WTC11 (cell line): ENCODE measurements at regions not wholly inside any gene's neighbourhood (a gene's known extent, or its start where the extent isn't known, plus 50 kb on each side); places are given as distances from the start of the nearest gene placed in this dataset.

ENCODE experiments used
- ATAC-seq: fragments of 200-7000 bp; cut with Tn5 transposase; 2 replicates; pipeline ENCODE4 v1.10.0; 2021; ENCODE audit warnings: mild to moderate bottlenecking, moderate library complexity
- CTCF ChIA-PET: fragments of 300-600 bp; sonication (Branson Sonifier 250); formaldehyde crosslinking; loops from one replicate; lab custom pipeline; 2021; ENCODE audit warnings: antibody characterized with exemption; lab: Charles Lee
- POLR2A ChIA-PET: fragments of 350-600 bp; sonication (Branson Sonifier 250); formaldehyde crosslinking; loops from one replicate; lab custom pipeline; 2021; ENCODE audit warnings: antibody characterized with exemption; lab: Charles Lee
- DNase-seq: peaks from one replicate; pipeline ENCODE4 v3.0.0; 2021; ENCODE audit warnings: low spot score
- H3K27ac Mint-ChIP-seq: 2 replicates; pipeline ENCODE4 v1.8.0; 2021; ENCODE audit warnings: mixed read lengths
- H3K27me3 Mint-ChIP-seq: 2 replicates; pipeline ENCODE4 v1.8.0; 2021; ENCODE audit warnings: low read depth, mild to moderate bottlenecking, moderate library complexity, mixed read lengths
- H3K36me3 Mint-ChIP-seq: 2 replicates; pipeline ENCODE4 v1.8.0; 2021; ENCODE audit warnings: mixed read lengths
- H3K4me1 Mint-ChIP-seq: 2 replicates; pipeline ENCODE4 v1.8.0; 2022; ENCODE audit warnings: mixed read lengths
- H3K4me3 Mint-ChIP-seq: 2 replicates; pipeline ENCODE4 v1.8.0; 2021; ENCODE audit warnings: mild to moderate bottlenecking, moderate library complexity, mixed read lengths
- H3K9me3 Mint-ChIP-seq: 2 replicates; pipeline ENCODE4 v1.8.0; 2021; ENCODE audit warnings: mixed read lengths
- ARID4B ChIP-seq: sonication (generic); formaldehyde crosslinking; IDR thresholded peaks from 2 replicates; pipeline ENCODE4 v1.8.0; 2023; ENCODE audit warnings: missing genetic modification reagents, mild to moderate bottlenecking, borderline replicate concordance
- ATF2 ChIP-seq: sonication (generic); formaldehyde crosslinking; IDR thresholded peaks from 2 replicates; pipeline ENCODE4 v1.8.1; 2022; ENCODE audit warnings: low read depth, missing genetic modification reagents, borderline replicate concordance
- CREM ChIP-seq: sonication (generic); formaldehyde crosslinking; IDR thresholded peaks from 2 replicates; pipeline ENCODE4 v1.8.1; 2022; ENCODE audit warnings: mild to moderate bottlenecking, missing genetic modification reagents, moderate library complexity
- ERG ChIP-seq: fragments of 250-450 bp; sonication (Bioruptor Pico); IDR thresholded peaks from 2 replicates; pipeline ENCODE4 v1.8.0; 2021; ENCODE audit warnings: mild to moderate bottlenecking
- GABPB1 ChIP-seq: sonication (generic); formaldehyde crosslinking; IDR thresholded peaks from 2 replicates; pipeline ENCODE4 v1.8.1; 2023; ENCODE audit warnings: mild to moderate bottlenecking, missing genetic modification reagents
- IRF2 ChIP-seq: sonication (generic); formaldehyde crosslinking; IDR thresholded peaks from 2 replicates; pipeline ENCODE4 v1.8.0; 2022; ENCODE audit warnings: low read depth, missing genetic modification reagents, borderline replicate concordance
- JAZF1 ChIP-seq: fragments of 250-450 bp; sonication (Bioruptor Pico); IDR thresholded peaks from 2 replicates; pipeline ENCODE4 v1.9.0; 2021; ENCODE audit warnings: moderate library complexity, mild to moderate bottlenecking, inconsistent platforms
- MYBL2 ChIP-seq: sonication (generic); formaldehyde crosslinking; IDR thresholded peaks from 2 replicates; pipeline ENCODE4 v1.8.1; 2023; ENCODE audit warnings: mild to moderate bottlenecking, moderate library complexity, missing genetic modification reagents
- NR1H2 ChIP-seq: sonication (generic); formaldehyde crosslinking; IDR thresholded peaks from 2 replicates; pipeline ENCODE4 v1.9.0; 2021; ENCODE audit warnings: mild to moderate bottlenecking, moderate library complexity, missing genetic modification reagents
- NR3C1 ChIP-seq: sonication (generic); formaldehyde crosslinking; conservative IDR thresholded peaks from 2 replicates; pipeline ENCODE4 v1.8.1; 2023; ENCODE audit warnings: low read depth, mild to moderate bottlenecking, missing genetic modification reagents
- OVOL2 ChIP-seq: fragments of 250-450 bp; sonication (Bioruptor Pico); IDR thresholded peaks from 2 replicates; pipeline ENCODE4 v1.9.0; 2021; ENCODE audit warnings: mild to moderate bottlenecking, borderline replicate concordance
- PRDM15 ChIP-seq: sonication (generic); formaldehyde crosslinking; IDR thresholded peaks from 2 replicates; pipeline ENCODE4 v1.8.0; 2022; ENCODE audit warnings: missing genetic modification reagents
- SP1 ChIP-seq: sonication (generic); formaldehyde crosslinking; conservative IDR thresholded peaks from 2 replicates; pipeline ENCODE4 v1.8.1; 2022; ENCODE audit warnings: missing genetic modification reagents
- ZNF138 ChIP-seq: sonication (generic); formaldehyde crosslinking; conservative IDR thresholded peaks from 2 replicates; pipeline ENCODE4 v1.8.1; 2022; ENCODE audit warnings: mild to moderate bottlenecking, moderate library complexity, missing genetic modification reagents
- ZNF219 ChIP-seq: sonication (generic); formaldehyde crosslinking; IDR thresholded peaks from 2 replicates; pipeline ENCODE4 v1.8.0; 2023; ENCODE audit warnings: missing genetic modification reagents, mild to moderate bottlenecking, borderline replicate concordance
- ZNF232 ChIP-seq: sonication (generic); formaldehyde crosslinking; IDR thresholded peaks from 2 replicates; pipeline ENCODE4 v1.8.0; 2022; ENCODE audit warnings: mild to moderate bottlenecking, missing genetic modification reagents
- ZNF281 ChIP-seq: sonication (generic); formaldehyde crosslinking; IDR thresholded peaks from 2 replicates; pipeline ENCODE4 v1.8.0; 2023; ENCODE audit warnings: mild to moderate bottlenecking, missing genetic modification reagents
- ZNF423 ChIP-seq: fragments of 250-450 bp; sonication (Bioruptor Pico); IDR thresholded peaks from 2 replicates; pipeline ENCODE4 v2.1.2; 2022; ENCODE audit warnings: mild to moderate bottlenecking, moderate library complexity

- TF ChIP-seq CREM (CRISPR knock-in tag) (no peak), SP1 (CRISPR knock-in tag) (no peak), ZNF423 (CRISPR knock-in tag) (no peak)
- TF ChIP-seq, all 79 proteins: peak for 0
Observed at GRCh38 chr5:124876566-124876965, 130.1 kb upstream of the ZNF608 start (continued).

- TF ChIP-seq PRDM15 (no peak), OVOL2 (CRISPR knock-in tag) (no peak), ERG (CRISPR knock-in tag) (no peak), SP1 (CRISPR knock-in tag) (no peak), GABPB1 (no peak), NR1H2 (CRISPR knock-in tag) (no peak), ATF2 (no peak), ZNF232 (CRISPR knock-in tag) (no peak), MYBL2 (CRISPR knock-in tag) (no peak), IRF2 (CRISPR knock-in tag) (no peak), ARID4B (CRISPR knock-in tag) (no peak), NR3C1 (CRISPR knock-in tag) (no peak), ZNF138 (CRISPR knock-in tag) (no peak), ZNF219 (CRISPR knock-in tag) (no peak), ZNF281 (CRISPR knock-in tag) (no peak), JAZF1 (CRISPR knock-in tag) (no peak)
- no peak overlapping the region for H3K27ac Mint-ChIP-seq
- CTCF ChIA-PET, result interaction anchor here (1.0 kb wide), 1 partner anchor 13 kb away, joined by 3 read pairs; no protein-coding TSS in a partner anchor
- DNase-seq (no peak), ATAC-seq (no peak; the same call in 1 of the 2 replicates)
- peaks cover 8% of the 10 kb centered on the region for H3K9me3 Mint-ChIP-seq
- H3K4me3 Mint-ChIP-seq, result no peak overlapping the region
- peaks cover 7% of the 10 kb centered on the region for H3K36me3 Mint-ChIP-seq
- POLR2A ChIA-PET, result no interaction called here
- no peaks in the 10 kb centered on the region for H3K27me3 Mint-ChIP-seq
- H3K4me1 Mint-ChIP-seq, result peaks cover 37% of the 10 kb centered on the region
Observed at GRCh38 chr5:124876983-124877382, 130.5 kb upstream of the ZNF608 start.
